Parathyroid adenoma (tissue), 2 donors: ENCODE measurements at regions not wholly inside any gene's neighbourhood (a gene's known extent, or its start where the extent isn't known, plus 50 kb on each side); places are given as distances from the start of the nearest gene placed in this dataset.

ENCODE experiments used
- H2AFZ ChIP-seq: fragments of 300-600 bp; sonication (generic); one replicate; pipeline ENCODE4 v1.7.0; 2017; ENCODE audit warnings: antibody characterized with exemption, mild to moderate bottlenecking
- H3K27ac ChIP-seq: fragments of 300-600 bp; sonication (generic); one replicate; pipeline ENCODE4 v1.7.0; 2017
- H3K27me3 ChIP-seq: fragments of 300-600 bp; sonication (generic); one replicate; pipeline ENCODE4 v1.7.0; 2017; ENCODE audit warnings: low read length; ENCODE audit not compliant: control insufficient read depth, insufficient read depth
- H3K36me3 ChIP-seq: fragments of 300-600 bp; sonication (generic); one replicate; pipeline ENCODE4 v1.7.0; 2017; ENCODE audit warnings: low read length; ENCODE audit not compliant: control insufficient read depth, insufficient read depth
- H3K4me1 ChIP-seq: fragments of 300-600 bp; sonication (generic); one replicate; pipeline ENCODE4 v1.7.0; 2017; ENCODE audit warnings: control low read depth
- H3K4me2 ChIP-seq: fragments of 300-600 bp; sonication (generic); one replicate; pipeline ENCODE4 v1.7.0; 2017; ENCODE audit warnings: low read length
- H3K4me3 ChIP-seq: fragments of 300-600 bp; sonication (generic); one replicate; pipeline ENCODE4 v1.7.0; 2017; ENCODE audit warnings: low read depth, low read length
- H3K79me2 ChIP-seq: fragments of 300-600 bp; sonication (generic); one replicate; pipeline ENCODE4 v1.7.0; 2017; ENCODE audit warnings: control low read depth
- H3K9ac ChIP-seq: fragments of 300-600 bp; sonication (generic); one replicate; pipeline ENCODE4 v1.7.0; 2017; ENCODE audit warnings: mild to moderate bottlenecking
- H3K9me3 ChIP-seq: fragments of 300-600 bp; sonication (generic); one replicate; pipeline ENCODE4 v1.7.0; 2017; ENCODE audit warnings: low read length; ENCODE audit not compliant: control insufficient read depth
- CTCF ChIP-seq: fragments of 300-600 bp; sonication (generic); IDR thresholded peaks from one replicate; pipeline ENCODE4 v1.7.0; 2017; ENCODE audit warnings: antibody characterized with exemption, mild to moderate bottlenecking
- donor health status: primary hyperparathyroidism.

DNA sequence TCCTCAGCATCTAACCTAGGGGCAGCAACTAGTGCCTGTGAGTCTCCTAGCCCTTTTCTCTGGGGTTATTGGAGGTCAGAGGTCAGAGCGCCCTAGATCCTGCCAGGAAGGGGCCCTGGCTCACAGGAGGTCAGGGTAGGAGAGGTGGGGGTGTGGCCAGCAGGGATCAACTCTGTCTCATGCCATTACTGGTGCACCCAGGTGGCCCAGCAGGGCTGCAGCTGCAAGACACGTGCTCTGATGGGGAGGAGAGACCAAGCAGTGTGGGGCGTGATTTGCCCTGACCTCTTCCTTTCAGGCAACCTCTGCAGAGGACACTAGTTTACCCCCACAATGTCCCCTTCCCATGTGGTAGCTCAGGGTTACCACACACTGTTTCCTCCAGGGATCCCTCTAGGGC, 73.3 kb upstream of the ZNF30 start:
- no peaks in the 10 kb centered on the region for H3K27me3 ChIP-seq
- no peak overlapping the region for H3K4me2 ChIP-seq
- H3K9me3 ChIP-seq: no peaks in the 10 kb centered on the region
- TF ChIP-seq CTCF: no peak
- no peaks in the 10 kb centered on the region for H3K36me3 ChIP-seq
- no peaks in the 10 kb centered on the region for H3K4me1 ChIP-seq
- H2AFZ ChIP-seq: no peak overlapping the region
- H3K79me2 ChIP-seq: no peaks in the 10 kb centered on the region
- H3K9ac ChIP-seq: no peak overlapping the region
- H3K27ac ChIP-seq: no peak overlapping the region
- no peak overlapping the region for H3K4me3 ChIP-seq

- H3K27me3 ChIP-seq: no peaks in the 10 kb centered on the region
- no peaks in the 10 kb centered on the region for H3K9me3 ChIP-seq
- H3K27ac ChIP-seq: no peak overlapping the region
- H3K4me3 ChIP-seq: no peak overlapping the region
- no peak overlapping the region for H3K9ac ChIP-seq
- no peaks in the 10 kb centered on the region for H3K79me2 ChIP-seq
- no peak overlapping the region for H3K4me2 ChIP-seq
- H3K4me1 ChIP-seq: no peaks in the 10 kb centered on the region
- no peak overlapping the region for H2AFZ ChIP-seq
- H3K36me3 ChIP-seq: no peaks in the 10 kb centered on the region
- TF ChIP-seq CTCF: no peak
These were observed 74.0 kb upstream of the ZNF30 start for GRCh38 chr19:34852669-34853068.

GRCh38 chr19:34851277-34851804, 75.4 kb upstream of the ZNF30 start:
- Histone ChIP-seq H3K36me3 (no peaks in the 10 kb centered on the region), H3K79me2 (no peaks in the 10 kb centered on the region), H3K9ac (no peak overlapping the region), H3K27ac (no peak overlapping the region), H3K27me3 (no peaks in the 10 kb centered on the region), H3K4me3 (no peak overlapping the region), H2AFZ (no peak overlapping the region), H3K4me1 (no peaks in the 10 kb centered on the region), H3K4me2 (no peak overlapping the region), H3K9me3 (no peaks in the 10 kb centered on the region)
- TF ChIP-seq CTCF: no peak

DNA sequence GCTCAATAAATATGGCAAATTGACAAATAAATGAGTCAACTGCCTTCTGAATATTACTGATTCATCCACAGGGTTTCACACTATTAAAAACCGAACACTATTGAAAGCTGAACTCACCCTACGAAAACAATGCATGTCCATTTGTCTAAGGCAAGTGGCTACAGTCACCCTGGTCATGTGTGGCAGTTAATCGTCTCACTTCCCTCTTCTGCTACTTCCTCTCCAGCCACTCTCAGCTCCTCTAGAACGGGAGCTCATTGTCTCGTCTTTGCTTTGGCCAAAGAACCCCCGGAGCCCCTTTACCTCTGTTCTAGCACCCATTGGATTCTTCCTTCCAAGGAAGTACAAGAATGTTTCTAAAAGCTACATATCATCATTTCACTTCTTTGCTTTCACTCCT, 74.4 kb upstream of the ZNF599 start:
- Histone ChIP-seq H3K79me2 (no peaks in the 10 kb centered on the region), H3K9ac (no peak overlapping the region), H3K9me3 (no peaks in the 10 kb centered on the region), H3K4me1 (no peaks in the 10 kb centered on the region), H2AFZ (no peak overlapping the region), H3K27ac (no peak overlapping the region), H3K36me3 (no peaks in the 10 kb centered on the region), H3K27me3 (no peaks in the 10 kb centered on the region), H3K4me3 (no peak overlapping the region), H3K4me2 (no peak overlapping the region)
- no peak for TF ChIP-seq CTCF

DNA sequence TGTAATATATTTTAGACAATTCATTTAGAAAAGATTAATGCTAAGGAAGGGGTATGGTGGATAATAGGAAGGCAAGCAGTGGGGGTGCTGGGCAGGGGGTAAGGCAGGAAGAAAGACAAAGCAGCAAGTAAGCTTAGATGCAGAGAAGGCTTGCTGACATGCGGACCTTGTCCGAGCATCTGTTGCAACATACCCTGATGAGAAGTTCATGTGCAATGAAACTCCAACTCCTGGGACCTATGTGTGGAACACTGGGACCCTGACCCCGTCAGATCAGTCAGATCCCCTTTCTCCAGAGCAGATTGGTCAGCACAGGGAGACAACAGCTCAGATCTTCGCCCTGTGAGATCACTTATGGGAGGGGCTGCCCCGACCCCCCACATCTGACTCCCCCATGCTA, 71.3 kb upstream of the ZNF599 start:
- H3K27ac ChIP-seq: no peak overlapping the region
- H3K9ac ChIP-seq: no peak overlapping the region
- no peak overlapping the region for H2AFZ ChIP-seq
- no peaks in the 10 kb centered on the region for H3K36me3 ChIP-seq
- no peaks in the 10 kb centered on the region for H3K27me3 ChIP-seq
- no peak for TF ChIP-seq CTCF
- H3K4me3 ChIP-seq: no peak overlapping the region
- H3K4me2 ChIP-seq: no peak overlapping the region
- no peaks in the 10 kb centered on the region for H3K4me1 ChIP-seq
- H3K79me2 ChIP-seq: no peaks in the 10 kb centered on the region
- no peaks in the 10 kb centered on the region for H3K9me3 ChIP-seq
